Central memory CD8-positive, alpha-beta T cell (primary cell): ENCODE measurements at regions not wholly inside any gene's neighbourhood (a gene's known extent, or its start where the extent isn't known, plus 50 kb on each side); places are given as distances from the start of the nearest gene placed in this dataset.

Experiments used
- ATAC-seq: fragments of 150-1000 bp; cut with Tn5 transposase; replicated peaks from 2 replicates; pipeline ENCODE4 v1.10.0; 2022; ENCODE audit warnings: mild to moderate bottlenecking, moderate FRiP score, moderate number of reproducible peaks; ENCODE audit not compliant: poor library complexity, severe bottlenecking; ENCODE audit errors: extremely low read depth
- DNase-seq, 2 donors: peaks; one replicate each; pipeline ENCODE4 v3.0.0; 2021; ENCODE audit warnings: low spot score in 2 of 2
- H3K27ac Mint-ChIP-seq: one replicate; pipeline ENCODE4 v1.8.0; 2022; ENCODE audit warnings: low read depth, mild to moderate bottlenecking, moderate library complexity, mixed read lengths
- H3K27me3 Mint-ChIP-seq: one replicate; pipeline ENCODE4 v1.8.0; 2022; ENCODE audit warnings: mixed read lengths
- H3K36me3 Mint-ChIP-seq: one replicate; pipeline ENCODE4 v1.8.0; 2022; ENCODE audit warnings: mild to moderate bottlenecking, moderate library complexity, mixed read lengths; ENCODE audit not compliant: insufficient read depth
- H3K4me1 Mint-ChIP-seq: one replicate; pipeline ENCODE4 v1.8.0; 2022; ENCODE audit warnings: mixed read lengths
- H3K4me3 Mint-ChIP-seq: one replicate; pipeline ENCODE4 v1.8.0; 2022; ENCODE audit warnings: mild to moderate bottlenecking, moderate library complexity, mixed read lengths
- H3K9me3 Mint-ChIP-seq: one replicate; pipeline ENCODE4 v1.8.0; 2022; ENCODE audit warnings: mixed read lengths

- H3K9me3 Mint-ChIP-seq, result no peaks in the 10 kb centered on the region
- H3K27ac Mint-ChIP-seq, result no peak overlapping the region
- no peak for ATAC-seq
- no peaks in the 10 kb centered on the region for H3K4me1 Mint-ChIP-seq
- H3K4me3 Mint-ChIP-seq, result no peak overlapping the region
- DNase-seq, result no peak
- H3K27me3 Mint-ChIP-seq, result no peaks in the 10 kb centered on the region
- H3K36me3 Mint-ChIP-seq, result no peaks in the 10 kb centered on the region
Observed at GRCh38 chr4:36815536-36815935, 429.0 kb upstream of the NWD2 start.

DNA sequence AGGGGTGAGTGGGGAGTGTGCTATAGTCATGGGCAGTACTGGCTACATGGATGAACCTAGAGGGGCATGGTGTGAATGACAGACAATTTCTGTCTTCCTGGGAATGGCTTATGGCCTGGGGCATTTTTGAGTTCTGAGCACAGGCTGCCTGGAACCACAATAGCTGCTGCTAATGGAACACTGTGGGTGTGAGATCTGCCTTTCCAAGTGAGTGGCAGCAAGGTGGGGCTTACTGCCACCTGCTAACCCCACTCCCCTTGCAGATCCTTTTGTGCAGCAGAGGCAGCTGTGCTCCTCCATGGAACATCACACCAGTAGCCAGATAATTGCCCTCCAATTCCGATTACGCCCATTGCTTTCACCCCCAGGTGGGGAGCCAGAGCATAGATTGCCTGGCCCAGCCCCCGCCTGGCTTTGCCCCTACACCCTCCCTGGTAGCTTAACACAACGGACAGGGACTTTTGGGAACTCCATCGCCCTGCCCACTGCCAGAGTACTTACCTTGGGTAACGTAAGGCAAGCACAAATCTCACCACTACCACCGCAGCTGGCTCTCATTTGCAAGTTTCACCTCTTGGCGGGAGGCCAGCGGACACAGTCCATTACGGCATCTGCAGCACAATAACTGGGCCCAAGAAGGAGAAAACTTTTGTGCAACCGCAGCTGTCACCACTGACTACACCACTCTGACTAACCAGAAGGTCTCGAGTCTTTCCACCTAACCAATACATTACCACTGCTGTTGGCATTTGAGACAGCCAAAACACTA lies 421.2 kb upstream of the NWD2 start:
- DNase-seq (no peak), ATAC-seq (no peak)
- Mint-ChIP-seq H3K9me3 (peaks cover 18% of the 10 kb centered on the region), H3K36me3 (no peaks in the 10 kb centered on the region), H3K27ac (no peak overlapping the region), H3K27me3 (peaks cover 14% of the 10 kb centered on the region), H3K4me1 (no peaks in the 10 kb centered on the region), H3K4me3 (no peak overlapping the region)

- Mint-ChIP-seq H3K9me3 (peaks cover 18% of the 10 kb centered on the region), H3K36me3 (no peaks in the 10 kb centered on the region), H3K4me1 (no peaks in the 10 kb centered on the region), H3K4me3 (no peak overlapping the region), H3K27me3 (peaks cover 14% of the 10 kb centered on the region), H3K27ac (no peak overlapping the region)
- no peak for ATAC-seq
- no peak for DNase-seq
Observed at GRCh38 chr4:36824682-36825081, 419.9 kb upstream of the NWD2 start.

DNA sequence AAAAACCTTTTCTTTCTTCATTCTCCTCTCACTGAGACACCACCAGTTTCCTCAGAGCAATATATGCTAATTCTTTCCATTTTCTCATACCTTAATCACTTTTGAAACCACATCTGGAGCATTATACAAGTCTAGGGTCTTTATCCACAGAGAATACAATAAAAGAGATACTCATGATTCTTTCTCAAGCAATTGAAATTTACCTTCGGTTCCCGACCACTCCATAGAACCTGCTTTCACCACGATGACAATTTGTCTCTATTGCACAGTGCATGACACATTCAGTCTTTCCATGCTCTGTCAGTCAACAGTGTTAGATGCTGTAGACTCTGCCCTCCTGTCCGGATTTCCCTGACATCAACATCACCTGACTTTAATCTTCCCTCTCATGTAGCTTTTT lies 409.3 kb upstream of the NWD2 start:
- Mint-ChIP-seq H3K27me3 (no peaks in the 10 kb centered on the region), H3K27ac (no peak overlapping the region), H3K4me3 (no peak overlapping the region), H3K36me3 (no peaks in the 10 kb centered on the region), H3K9me3 (peaks cover 3% of the 10 kb centered on the region), H3K4me1 (no peaks in the 10 kb centered on the region)
- DNase-seq (no peak), ATAC-seq (no peak)

GRCh38 chr4:36841583-36842326 lies 402.8 kb upstream of the NWD2 start:
- ATAC-seq (no peak), DNase-seq (no peak)
- Mint-ChIP-seq H3K4me1 (no peaks in the 10 kb centered on the region), H3K27ac (no peak overlapping the region), H3K36me3 (no peaks in the 10 kb centered on the region), H3K9me3 (no peaks in the 10 kb centered on the region), H3K4me3 (no peak overlapping the region), H3K27me3 (no peaks in the 10 kb centered on the region)

DNA sequence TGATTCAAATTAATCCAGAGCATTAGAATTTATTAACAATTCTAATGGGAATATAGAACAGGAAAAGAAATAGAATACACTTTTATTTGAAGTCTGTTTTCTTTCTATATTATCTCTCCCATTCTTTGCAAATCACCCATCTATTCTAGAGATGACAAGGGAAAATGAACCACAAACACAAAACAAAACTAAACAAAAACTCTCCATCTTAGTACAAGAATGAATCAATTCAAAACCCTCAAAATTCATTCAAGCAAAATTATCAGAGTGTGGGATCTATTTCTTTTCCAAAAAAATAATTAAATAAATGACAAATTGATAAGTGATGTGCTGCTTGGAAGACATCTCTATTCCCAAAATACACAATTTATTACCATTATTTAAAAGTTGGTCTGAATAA lies 400.1 kb upstream of the NWD2 start:
- Mint-ChIP-seq H3K4me1 (no peaks in the 10 kb centered on the region), H3K36me3 (no peaks in the 10 kb centered on the region), H3K9me3 (no peaks in the 10 kb centered on the region), H3K4me3 (no peak overlapping the region), H3K27me3 (no peaks in the 10 kb centered on the region), H3K27ac (no peak overlapping the region)
- DNase-seq, result no peak
- ATAC-seq, result no peak

DNA sequence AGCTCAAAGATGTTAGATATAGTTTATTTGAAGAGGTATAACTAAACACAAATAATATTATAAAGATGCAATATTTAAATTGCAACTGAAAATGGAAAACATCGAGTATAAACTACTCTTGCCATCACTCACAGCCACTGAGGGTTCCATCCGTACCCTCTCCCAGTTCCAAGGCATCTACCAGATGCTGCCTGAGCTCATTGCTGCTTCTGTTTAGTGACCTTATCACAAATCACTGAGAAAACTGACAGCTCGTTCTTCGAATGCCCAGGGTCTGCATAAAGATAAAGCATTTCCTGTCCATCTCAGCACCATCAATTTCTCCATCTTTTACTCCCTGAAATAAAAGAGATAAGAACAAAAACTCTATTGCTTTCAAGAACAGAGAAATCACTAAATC lies 391.7 kb upstream of the NWD2 start:
- Mint-ChIP-seq H3K27me3 (no peaks in the 10 kb centered on the region), H3K36me3 (no peaks in the 10 kb centered on the region)

DNA sequence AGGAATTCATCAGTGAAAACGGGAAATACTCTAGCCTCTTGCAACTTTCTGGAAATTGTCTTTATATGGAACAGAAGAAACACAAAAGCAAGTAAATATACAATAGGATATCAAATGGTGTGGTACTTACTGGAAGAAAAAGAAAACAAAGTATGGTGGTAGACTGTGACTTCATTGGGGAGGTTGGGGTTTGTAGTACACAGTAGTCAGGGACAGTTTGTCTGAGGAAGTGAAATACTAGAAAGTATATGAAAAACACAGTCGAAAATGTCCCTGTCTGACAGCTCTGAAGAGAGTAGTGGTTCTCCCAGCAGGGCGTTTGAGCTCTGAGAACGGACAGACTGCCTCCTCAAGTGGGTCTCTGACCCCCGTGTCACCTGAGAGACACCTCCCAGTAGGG lies 390.0 kb upstream of the NWD2 start:
- ATAC-seq, result no peak
- no peaks in the 10 kb centered on the region for H3K27me3 Mint-ChIP-seq
- H3K36me3 Mint-ChIP-seq, result no peaks in the 10 kb centered on the region
- DNase-seq, result no peak
- H3K9me3 Mint-ChIP-seq, result peaks cover 24% of the 10 kb centered on the region
- H3K27ac Mint-ChIP-seq, result no peak overlapping the region
- H3K4me1 Mint-ChIP-seq, result no peaks in the 10 kb centered on the region
- H3K4me3 Mint-ChIP-seq, result no peak overlapping the region

More for the DNA sequence above, 391.7 kb upstream of the NWD2 start:
- Mint-ChIP-seq H3K9me3 (peaks cover 14% of the 10 kb centered on the region), H3K4me3 (no peak overlapping the region), H3K27ac (no peak overlapping the region), H3K4me1 (no peaks in the 10 kb centered on the region)
- ATAC-seq (no peak), DNase-seq (no peak)

- H3K4me1 Mint-ChIP-seq, result no peaks in the 10 kb centered on the region
- no peaks in the 10 kb centered on the region for H3K36me3 Mint-ChIP-seq
- ATAC-seq (no peak), DNase-seq (no peak)
- no peak overlapping the region for H3K27ac Mint-ChIP-seq
- H3K27me3 Mint-ChIP-seq, result no peaks in the 10 kb centered on the region
- H3K9me3 Mint-ChIP-seq, result peaks cover 6% of the 10 kb centered on the region
- H3K4me3 Mint-ChIP-seq, result no peak overlapping the region
Observed at GRCh38 chr4:36863601-36864000, 380.9 kb upstream of the NWD2 start.

- Mint-ChIP-seq H3K4me1 (no peaks in the 10 kb centered on the region), H3K36me3 (no peaks in the 10 kb centered on the region), H3K27me3 (no peaks in the 10 kb centered on the region), H3K4me3 (no peak overlapping the region), H3K9me3 (peaks cover 4% of the 10 kb centered on the region), H3K27ac (no peak overlapping the region)
- no peak for DNase-seq
- ATAC-seq, result no peak
Observed at GRCh38 chr4:36870121-36870520, 374.4 kb upstream of the NWD2 start.

GRCh38 chr4:36872679-36873078 lies 371.9 kb upstream of the NWD2 start:
- ATAC-seq (no peak), DNase-seq (no peak)
- H3K27me3 Mint-ChIP-seq, result no peaks in the 10 kb centered on the region
- H3K36me3 Mint-ChIP-seq, result no peaks in the 10 kb centered on the region
- H3K27ac Mint-ChIP-seq, result no peak overlapping the region
- no peak overlapping the region for H3K4me3 Mint-ChIP-seq
- H3K9me3 Mint-ChIP-seq, result peaks cover 4% of the 10 kb centered on the region
- H3K4me1 Mint-ChIP-seq, result no peaks in the 10 kb centered on the region

DNA sequence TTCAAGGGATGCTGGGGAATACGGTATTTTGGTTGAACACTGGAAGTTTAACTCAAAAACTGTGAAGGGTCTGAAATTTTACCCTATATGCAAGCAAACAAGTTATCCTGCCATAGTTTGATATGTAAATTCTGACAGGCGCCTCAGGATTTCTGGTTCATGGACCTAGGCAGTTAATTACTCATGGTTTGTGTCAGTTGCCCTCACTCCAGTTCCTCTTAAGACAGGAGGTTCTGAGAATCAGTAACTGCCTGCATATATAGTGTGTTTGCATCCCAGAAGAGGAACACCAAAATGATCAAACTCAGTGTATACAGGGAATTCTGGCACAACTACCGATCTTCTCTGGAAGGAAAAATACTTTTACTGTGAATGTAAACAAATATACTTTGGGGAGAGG lies 360.4 kb upstream of the NWD2 start:
- DNase-seq (no peak), ATAC-seq (no peak)
- Mint-ChIP-seq H3K36me3 (no peaks in the 10 kb centered on the region), H3K9me3 (peaks cover 2% of the 10 kb centered on the region), H3K4me1 (no peaks in the 10 kb centered on the region), H3K27me3 (no peaks in the 10 kb centered on the region), H3K27ac (no peak overlapping the region), H3K4me3 (no peak overlapping the region)

DNA sequence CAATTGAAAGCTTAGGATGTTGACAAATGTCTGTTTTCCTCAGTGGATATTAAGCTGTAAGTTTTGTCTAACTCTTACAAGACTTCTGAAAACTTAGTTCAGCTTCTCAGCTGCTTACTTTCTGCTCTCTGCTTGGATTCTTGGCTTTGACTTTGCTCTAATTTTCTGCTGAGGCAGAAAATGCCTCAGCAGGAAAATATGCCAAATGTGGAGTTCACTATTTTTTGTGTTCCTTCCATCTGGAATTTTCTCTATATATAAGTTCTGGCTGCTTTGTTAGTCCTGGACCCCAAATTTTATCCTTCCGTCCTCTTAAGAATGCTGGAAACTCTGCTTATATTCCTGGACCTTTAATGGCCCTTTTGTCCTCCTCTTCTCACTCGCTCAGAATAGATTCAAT lies 352.6 kb upstream of the NWD2 start:
- Mint-ChIP-seq H3K36me3 (no peaks in the 10 kb centered on the region), H3K4me3 (no peak overlapping the region), H3K9me3 (peaks cover 6% of the 10 kb centered on the region), H3K27ac (no peak overlapping the region), H3K27me3 (no peaks in the 10 kb centered on the region), H3K4me1 (no peaks in the 10 kb centered on the region)
- ATAC-seq, result no peak
- DNase-seq, result no peak
